22Rv1 (cell line): ENCODE measurements at regions not wholly inside any gene's neighbourhood (a gene's known extent, or its start where the extent isn't known, plus 50 kb on each side); places are given as distances from the start of the nearest gene placed in this dataset.

Source experiments
- CTCF ChIP-seq: fragments of 450-650 bp; IDR thresholded peaks from 2 replicates; pipeline ENCODE4 v1.5.1; 2017; ENCODE audit warnings: mild to moderate bottlenecking
- ZFX ChIP-seq: fragments of 450-650 bp; IDR thresholded peaks from 2 replicates; pipeline ENCODE4 v1.6.1; 2017; ENCODE audit warnings: antibody characterized with exemption, borderline replicate concordance

DNA sequence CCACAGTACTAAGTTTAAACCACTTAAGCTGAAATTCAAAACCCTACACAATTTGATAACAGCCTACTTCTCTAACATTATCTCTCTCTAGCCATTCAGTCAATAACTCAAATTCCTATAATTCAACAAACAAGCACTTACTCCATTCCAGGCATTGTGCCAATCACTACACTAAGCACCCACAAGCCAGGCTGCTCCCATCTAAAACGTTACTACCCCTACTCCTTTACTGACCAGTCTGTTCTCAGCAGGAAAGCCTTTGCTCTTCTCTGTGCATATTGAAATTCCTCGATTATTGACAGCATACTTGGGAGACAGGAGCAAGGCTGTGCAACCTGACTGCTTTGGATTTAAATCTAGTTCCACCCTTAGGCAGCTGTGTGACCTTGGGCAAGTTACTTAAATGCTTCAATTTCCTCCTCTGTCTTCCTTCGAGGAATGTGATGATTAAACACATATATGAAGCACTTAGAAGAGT, 177.2 kb upstream of the THBS1 start:
- TF ChIP-seq CTCF, result no peak
- TF ChIP-seq ZFX, result no peak
